ENCODE measurements at regions not wholly inside any gene's neighbourhood (a gene's known extent, or its start where the extent isn't known, plus 50 kb on each side); places are given as distances from the start of the nearest gene placed in this dataset.

DNA sequence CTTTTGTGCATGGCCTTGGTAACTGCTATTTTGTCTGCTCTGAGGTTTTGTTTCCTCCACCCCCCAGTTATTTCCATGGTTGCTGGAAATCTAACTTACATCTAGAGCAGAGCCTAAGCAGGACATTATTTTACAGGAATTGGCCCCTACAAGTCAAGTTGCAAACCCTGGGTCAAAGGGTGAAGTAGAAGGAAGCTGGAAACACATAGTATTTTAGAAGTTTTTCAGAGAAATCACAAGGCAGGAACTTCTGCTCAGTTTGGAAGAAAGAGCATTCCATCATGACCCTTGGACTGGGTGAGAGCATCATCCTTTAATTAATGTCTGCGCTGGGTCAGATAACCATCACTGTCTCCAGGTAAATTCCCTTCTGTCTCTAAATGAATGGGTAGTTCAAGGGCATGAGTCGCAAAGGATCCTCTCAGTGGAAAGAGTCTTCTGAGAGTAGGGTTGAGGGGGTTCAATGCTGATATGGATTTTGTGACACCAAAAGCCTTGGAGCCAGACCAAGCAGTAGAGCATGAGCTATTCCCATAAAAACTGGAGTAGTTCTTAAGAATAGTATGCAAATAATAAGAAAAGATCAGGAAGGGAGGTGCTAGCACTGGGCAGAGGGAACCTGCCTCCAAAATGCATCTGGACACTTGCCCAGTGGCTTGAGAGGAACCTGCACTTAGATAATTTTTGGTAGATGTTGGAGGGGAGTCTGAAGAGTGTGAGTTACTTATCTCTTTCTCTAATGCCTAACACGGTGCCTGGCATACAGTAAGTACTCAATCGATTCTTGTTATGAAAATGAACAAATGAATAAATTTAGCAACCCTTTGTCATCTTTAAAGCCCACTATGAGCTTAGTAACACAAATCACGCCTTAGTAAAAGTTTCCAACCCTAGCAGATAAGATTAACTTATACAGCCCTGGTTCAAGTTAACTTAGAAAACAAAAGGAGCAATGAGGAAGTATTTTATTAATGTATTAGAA, 160.6 kb upstream of the ADO start:
- TF ChIP-seq, protein P1, sequence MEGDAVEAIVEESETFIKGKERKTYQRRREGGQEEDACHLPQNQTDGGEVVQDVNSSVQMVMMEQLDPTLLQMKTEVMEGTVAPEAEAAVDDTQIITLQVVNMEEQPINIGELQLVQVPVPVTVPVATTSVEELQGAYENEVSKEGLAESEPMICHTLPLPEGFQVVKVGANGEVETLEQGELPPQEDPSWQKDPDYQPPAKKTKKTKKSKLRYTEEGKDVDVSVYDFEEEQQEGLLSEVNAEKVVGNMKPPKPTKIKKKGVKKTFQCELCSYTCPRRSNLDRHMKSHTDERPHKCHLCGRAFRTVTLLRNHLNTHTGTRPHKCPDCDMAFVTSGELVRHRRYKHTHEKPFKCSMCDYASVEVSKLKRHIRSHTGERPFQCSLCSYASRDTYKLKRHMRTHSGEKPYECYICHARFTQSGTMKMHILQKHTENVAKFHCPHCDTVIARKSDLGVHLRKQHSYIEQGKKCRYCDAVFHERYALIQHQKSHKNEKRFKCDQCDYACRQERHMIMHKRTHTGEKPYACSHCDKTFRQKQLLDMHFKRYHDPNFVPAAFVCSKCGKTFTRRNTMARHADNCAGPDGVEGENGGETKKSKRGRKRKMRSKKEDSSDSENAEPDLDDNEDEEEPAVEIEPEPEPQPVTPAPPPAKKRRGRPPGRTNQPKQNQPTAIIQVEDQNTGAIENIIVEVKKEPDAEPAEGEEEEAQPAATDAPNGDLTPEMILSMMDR (IDR thresholded peaks at IDR 0.05; ENCODE audit: low read depth, low read length) = no peak
- no peak overlapping the region for H3K4me3 ChIP-seq (ENCODE audit: low read depth, low read length)

DNA sequence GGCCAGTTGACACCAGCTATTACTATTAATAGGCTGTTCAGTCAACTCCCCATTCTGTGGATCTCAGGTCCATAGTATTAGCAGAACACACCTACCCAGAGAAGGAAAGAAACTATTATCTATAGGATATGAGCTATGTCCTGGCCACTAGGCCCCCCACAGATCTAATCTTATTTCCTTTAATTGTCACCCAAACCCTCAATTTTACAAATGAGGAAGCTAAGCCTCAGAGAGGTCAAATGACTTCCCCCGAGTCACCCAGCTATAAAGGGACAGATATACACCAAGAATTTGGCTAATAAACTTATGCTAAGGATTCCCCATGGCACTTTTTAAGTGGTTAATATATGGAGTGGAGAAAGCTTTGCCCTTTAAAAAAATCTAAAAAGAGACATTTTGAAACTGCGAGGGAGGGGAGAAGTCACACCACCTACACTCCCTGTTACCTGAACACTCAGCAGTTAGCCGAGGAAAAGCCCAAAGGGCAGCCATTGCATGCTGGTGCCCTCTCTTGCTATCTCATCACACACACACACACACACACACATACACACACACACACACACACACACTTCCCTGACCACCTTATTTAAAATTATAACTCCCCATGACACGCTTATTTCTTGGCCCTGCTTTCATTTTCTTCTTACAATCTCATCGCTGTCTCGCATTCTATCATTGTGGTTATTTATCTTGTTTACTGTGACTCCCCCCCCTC, 157.0 kb upstream of the ADO start:
- no peak overlapping the region for H3K4me3 ChIP-seq (ENCODE audit: low read depth, low read length)
- TF ChIP-seq, protein P1 (IDR thresholded peaks at IDR 0.05; ENCODE audit: low read depth, low read length) = no peak

- H3K4me3 ChIP-seq (ENCODE audit: low read depth, low read length) = no peak overlapping the region
- TF ChIP-seq, protein P1 (IDR thresholded peaks at IDR 0.05; ENCODE audit: low read depth, low read length) = no peak
Observed at GRCh38 chr10:62648921-62649320, 155.6 kb upstream of the ADO start.

DNA sequence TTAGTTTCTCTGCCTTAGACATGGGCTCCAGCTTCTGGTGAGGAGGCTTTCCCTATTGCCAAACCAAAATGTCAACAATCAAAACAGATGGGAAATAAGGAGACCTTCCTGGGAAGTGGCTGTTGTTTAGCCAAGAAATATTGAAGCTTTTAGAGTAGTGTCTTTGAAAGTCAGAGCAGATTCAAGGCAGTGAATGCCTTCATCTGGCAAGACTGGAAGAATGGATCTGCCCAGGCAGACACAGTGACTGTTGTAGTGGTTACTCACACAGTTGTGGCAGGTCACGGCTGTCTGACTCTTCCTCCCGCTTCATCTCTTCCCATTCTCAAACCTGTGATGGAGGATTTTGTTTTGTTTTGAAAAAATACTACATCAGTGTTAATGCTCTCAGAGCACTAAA, 154.1 kb upstream of the ADO start:
- TF ChIP-seq, protein P1 (IDR thresholded peaks at IDR 0.05; ENCODE audit: low read depth, low read length) = no peak
- H3K4me3 ChIP-seq (ENCODE audit: low read depth, low read length) = no peak overlapping the region

- no peak overlapping the region for H3K4me3 ChIP-seq (ENCODE audit: low read depth, low read length)
- TF ChIP-seq, protein P1 (IDR thresholded peaks at IDR 0.05; ENCODE audit: low read depth, low read length) = no peak
Observed at GRCh38 chr10:62651341-62651740, 153.2 kb upstream of the ADO start.

DNA sequence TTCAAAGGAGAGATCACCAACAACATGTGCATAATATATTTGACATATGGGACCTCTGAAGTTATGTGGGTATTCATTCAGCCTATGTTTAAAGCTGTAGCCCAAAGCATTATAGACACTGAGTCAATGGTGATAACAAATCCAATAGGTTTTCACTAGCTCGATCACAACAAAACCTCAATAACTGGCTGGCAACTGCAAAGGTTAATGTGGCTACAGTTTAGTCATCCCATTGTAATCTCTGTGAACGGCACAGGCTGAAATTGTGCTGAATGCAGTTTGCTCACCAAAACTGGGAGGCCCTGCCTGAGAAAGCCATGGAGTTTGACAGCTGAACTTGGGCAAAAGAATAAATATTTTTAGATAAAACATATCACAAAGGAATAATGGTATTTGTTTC, 152.4 kb upstream of the ADO start:
- TF ChIP-seq, protein P1 (IDR thresholded peaks at IDR 0.05; ENCODE audit: low read depth, low read length) = no peak
- no peak overlapping the region for H3K4me3 ChIP-seq (ENCODE audit: low read depth, low read length)

GRCh38 chr10:62652564-62652963, 152.0 kb upstream of the ADO start:
- TF ChIP-seq, protein P1 (IDR thresholded peaks at IDR 0.05; ENCODE audit: low read depth, low read length) = no peak
- no peak overlapping the region for H3K4me3 ChIP-seq (ENCODE audit: low read depth, low read length)

Measured in WI38 (cell line).